Ureter (tissue), 1 donor: ENCODE measurements at regions not wholly inside any gene's neighbourhood (a gene's known extent, or its start where the extent isn't known, plus 50 kb on each side); places are given as distances from the start of the nearest gene placed in this dataset.
"Not testable (repeated sequence)": the region's sequence is repeated elsewhere in the genome, so short reads cannot be mapped to it uniquely, and the experiment has no call there.

Experiments
- DNase-seq: peaks from one replicate; pipeline ENCODE4 v3.0.0-alpha.2; 2020; ENCODE audit warnings: low spot score
- donor health status: DM: yes; HTN: yes; CAD: no.

DNA sequence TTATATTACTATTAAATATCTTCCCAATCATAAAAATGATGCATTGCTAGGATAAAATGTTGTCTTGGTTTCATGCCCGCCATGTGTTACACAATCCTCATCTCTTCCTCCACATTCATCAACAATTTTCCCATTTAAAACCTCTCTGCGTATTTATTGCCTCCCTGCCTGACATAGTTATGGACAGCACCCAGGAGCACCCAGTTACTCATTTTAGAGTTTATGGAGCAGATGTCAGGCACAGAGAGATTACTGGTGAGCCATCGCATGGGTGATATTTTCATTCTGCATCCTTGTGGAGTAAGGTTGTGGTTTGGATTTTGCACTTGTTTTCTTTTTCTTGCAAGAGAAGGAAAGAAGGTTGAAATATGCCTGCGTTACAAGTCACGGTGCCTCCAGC is 116.7 kb upstream of the NPAS2 start:
- DNase-seq = no peak

DNA sequence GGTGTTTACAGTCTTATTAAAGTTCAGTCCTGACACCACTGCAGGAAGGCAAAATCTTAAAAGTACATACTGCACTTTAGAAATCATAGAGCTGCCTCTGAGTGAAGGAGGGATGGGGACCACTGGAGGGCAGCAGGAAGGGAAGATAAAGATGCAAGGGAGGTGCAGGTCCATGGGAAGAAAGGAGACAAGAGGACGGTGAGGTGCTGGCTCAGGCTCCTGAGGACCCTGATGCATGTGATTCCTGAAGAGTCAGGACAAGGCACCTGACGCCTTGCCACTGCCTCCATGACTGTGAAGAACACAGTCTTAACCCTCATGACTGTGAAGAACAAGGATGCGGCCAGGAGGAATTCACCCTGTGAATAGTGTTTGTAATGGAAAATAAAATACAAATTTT is 116.2 kb upstream of the NPAS2 start:
- DNase-seq = no peak

DNA sequence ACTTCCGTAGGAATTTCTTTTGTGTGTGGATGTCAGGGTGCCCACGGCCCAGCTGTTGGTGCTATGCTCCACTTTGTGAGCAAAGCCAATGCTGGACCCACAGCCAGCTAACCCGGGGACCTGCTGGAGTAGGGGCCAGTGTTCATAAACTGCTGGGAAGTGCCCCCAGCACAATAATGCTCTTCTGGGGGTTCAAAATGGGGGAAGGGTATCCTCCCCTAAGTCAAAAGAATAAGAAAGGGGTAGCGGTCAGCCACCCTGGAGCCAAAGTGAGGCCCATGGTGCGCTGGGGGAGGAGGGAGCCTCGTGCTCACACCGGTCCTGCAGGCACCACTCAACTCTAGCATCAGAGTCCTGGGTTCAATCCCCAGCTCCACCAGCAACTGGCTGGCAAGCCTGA is 115.8 kb upstream of the NPAS2 start:
- DNase-seq = no peak

DNA sequence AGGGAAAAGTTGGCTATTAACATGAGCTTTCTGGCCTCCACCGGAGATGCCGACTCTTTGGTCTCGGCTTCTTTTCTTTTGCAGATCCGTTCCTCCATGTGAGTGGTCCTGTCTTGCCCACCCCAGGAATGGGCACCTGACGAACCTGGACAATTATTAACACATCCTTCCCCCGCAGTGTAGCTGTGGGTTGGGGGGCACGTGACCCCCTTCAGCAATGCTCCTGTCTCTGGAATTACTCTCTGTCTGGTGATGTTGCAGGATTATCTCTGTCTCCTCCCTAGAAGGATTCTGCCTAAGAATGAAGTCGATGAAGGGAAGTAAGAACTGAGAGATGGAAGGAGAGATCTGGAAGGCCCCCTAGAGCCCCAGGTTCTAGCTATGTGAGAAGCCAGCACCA is 115.2 kb upstream of the NPAS2 start:
- no peak for DNase-seq

DNA sequence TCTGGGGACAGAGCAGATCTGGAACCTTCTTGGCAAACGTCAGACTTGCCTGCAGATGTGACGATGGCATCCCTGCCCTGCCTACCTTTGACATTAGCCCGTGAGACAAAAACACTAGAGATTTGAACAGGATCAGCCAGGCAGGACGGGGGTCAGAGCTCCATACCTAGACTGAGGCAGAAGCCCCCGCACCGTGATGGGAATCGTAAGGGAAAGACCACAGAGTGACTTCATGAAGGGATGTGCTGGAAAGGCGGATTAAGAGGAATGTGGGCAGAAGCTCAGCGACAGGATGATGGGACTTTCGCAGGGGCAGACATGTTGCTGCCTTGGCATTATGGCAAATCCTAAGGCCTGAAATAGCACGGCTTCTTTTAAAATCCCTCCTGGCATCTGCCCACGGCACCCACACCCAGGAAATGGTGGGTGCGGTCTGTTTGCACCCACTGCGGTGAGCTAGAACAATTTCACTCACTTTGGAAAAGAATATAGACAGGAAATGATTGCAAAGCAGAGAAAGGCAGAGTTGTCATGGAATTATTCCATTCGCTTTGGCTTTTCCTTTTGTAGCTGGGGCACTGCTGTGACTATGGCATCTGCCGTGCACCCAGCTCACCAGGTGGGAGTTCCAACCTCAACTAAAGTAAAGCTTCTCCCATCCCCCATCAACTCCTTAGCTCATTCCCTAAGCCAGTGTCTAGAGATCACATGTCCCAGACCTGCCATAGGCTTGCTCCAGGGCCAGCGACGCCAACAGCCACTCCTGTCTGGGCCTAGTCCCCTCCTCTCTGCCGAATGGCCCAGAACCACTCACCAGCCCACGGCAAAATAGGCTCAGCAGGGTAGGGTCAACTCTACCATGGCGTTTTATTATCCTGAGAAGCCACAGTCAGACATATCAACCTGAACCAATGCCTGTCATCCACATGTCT is 112.7 kb upstream of the NPAS2 start:
- no peak for DNase-seq

DNA sequence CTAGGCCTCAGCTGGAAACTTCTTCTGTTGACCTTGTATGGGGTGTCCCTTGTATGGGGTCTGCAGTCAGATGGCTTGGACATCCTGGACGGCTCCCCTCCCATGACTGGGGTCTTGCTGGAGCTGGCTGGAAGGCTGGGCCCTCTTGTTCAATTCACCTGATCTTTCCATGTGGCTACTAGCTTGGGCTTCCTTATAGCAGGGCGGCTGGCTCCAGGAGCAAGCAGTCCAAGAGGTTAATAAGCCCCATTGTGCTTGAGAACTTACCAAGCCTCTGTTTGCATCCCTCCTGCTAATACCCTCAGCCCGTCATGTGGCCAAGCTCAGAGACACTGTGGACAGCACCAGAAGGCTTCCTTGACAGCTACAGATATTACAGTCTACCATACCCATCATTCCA is 111.6 kb upstream of the NPAS2 start:
- no peak for DNase-seq

DNA sequence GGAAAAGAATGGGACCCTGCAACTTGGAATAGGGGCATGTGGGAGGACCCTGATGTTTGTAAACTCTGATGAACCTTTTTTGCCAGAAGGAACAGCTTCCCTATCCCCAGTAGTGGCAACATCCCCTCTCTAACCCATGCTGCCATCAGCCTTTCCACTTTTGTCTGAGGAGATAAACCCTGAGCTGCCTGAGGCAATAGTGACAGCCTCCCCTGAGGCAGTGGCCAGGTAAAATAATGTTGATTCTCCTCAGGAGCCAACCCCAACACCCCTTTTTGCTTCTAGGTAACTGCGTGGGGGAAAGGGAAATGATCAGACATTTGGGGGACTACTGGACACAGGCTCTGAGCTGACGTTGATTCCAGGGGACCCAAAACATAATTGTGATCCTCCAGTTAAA is 106.8 kb upstream of the NPAS2 start:
- no peak for DNase-seq

DNA sequence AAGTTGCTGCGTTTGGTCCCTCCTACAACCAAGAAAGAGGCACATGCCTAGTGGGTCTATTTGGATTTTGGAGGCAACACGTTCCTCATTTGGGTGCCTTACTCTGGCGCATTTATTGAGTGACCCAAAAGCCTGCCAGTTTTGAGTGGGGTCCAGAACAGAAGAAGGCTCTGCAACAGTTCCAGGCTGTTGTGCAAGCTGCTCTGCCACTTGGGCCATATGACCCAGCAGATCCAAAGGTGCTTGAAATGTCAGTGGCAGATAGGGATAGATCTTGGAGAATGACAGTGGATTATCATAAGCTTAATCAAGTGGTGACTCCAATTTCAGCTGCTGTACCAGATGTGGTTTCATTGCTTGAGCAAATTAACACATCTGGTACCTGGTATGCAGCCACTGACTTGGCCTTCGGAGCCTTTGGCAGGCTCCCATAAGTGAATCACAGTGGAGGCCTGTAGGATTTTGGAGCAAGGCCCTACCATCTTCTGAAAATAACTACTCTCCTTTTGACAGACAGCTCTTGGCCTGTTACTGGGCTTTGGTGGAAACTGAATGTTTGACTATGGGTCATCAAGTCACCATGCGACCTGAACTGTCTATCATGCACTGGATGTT is 105.4 kb upstream of the NPAS2 start:
- not testable (repeated sequence) for DNase-seq

DNA sequence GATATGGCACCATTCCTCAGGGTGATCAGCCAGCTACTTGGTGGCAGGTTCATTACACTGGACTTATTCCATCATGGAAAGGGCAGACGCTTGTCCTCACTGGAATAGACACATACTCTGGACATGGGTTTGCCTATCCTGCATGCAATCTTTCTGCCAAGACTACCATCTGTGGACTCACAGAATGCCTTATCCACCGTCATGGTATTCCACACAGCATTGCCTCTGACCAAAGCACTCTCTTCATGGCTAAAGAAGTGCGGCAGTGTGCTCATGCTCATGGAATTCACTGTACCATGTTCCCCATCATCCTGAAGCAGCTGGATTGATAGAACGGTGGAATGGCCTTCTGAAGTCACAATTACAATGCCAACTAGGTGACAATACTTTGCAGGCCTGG is 104.1 kb upstream of the NPAS2 start:
- DNase-seq = not testable (repeated sequence)

DNA sequence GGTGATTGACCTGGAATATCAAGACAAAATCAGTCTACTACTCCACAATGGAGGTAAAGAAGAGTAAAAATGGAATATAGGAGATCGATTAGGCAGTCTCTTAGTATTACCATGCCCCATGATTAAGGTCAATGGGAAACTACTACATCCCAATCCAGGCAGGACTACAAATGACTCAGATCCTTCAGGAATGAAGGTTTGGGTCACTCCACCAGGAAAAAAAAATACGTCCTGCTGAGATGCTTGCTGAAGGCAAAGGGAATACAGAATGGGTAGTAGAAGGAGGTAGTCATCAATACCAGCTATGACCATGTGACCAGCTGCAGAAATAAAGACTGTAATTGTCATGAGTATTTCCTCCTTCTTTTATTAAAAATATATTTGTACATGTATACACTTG is 103.4 kb upstream of the NPAS2 start:
- no peak for DNase-seq

DNA sequence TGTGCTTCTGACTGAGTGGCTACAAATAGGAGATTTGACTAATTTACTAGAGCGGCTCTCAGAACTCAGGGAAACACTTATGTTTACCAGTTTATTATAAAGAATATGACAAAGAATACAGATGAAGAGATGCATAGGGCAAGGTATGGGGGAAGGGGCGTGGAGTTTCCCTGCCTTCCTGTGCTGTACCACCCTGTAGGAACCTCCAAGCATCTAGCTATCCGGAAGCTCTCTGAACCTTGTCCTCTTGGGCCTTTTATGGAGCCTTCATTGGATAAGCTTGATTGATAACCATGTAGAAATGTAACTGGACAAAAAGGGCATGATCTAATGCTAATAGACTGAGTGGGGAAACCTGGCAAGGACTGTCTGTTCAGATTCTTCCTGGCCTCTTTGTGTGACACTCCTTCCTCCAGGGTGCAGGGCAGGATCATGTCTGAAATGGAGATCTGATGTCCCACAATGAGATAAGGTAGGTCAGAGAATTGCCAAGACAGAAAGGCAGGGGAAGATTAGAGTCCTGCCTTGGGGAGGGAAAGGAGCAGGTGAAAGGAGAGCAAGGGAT is 101.8 kb upstream of the NPAS2 start:
- no peak for DNase-seq

DNA sequence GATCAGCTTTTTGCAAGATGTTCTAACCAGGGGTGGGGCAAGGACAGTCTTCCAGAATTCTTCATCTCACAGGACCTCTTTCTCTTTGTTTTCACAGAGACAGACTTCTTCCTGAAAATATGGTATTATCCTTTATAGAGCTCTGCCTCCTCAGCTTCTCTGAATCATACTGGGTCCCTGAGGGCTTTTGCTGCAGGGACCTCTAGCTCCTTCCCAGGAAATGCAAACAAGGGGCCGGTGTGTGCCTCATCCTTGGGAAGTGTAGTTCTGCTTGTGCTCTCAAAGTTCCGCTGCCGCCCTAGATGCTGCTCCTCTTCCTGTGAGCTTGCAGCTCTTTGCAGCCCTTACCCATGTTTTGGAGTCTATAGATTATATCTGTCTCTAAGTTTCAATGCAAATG is 99.5 kb upstream of the NPAS2 start:
- no peak for DNase-seq

DNA sequence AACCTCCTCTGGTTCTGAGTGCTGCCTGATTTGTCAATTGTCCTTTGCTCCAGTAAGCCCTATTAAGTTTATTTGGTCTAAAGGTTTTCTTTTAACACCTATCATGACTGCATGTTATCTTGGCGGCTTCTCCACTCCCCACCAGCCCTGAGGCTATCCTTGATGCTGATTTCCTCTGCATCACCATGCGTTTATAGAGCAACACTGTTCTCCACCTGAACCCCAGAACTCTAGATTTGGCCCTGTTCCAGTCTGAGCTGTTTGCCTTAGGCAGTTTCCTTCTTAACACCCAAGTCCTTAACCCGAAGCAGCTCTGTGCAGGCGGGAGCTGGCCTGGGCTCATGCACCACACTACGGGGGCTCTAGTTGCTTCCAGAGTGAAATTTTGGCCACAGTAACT is 98.2 kb upstream of the NPAS2 start:
- DNase-seq = no peak

DNA sequence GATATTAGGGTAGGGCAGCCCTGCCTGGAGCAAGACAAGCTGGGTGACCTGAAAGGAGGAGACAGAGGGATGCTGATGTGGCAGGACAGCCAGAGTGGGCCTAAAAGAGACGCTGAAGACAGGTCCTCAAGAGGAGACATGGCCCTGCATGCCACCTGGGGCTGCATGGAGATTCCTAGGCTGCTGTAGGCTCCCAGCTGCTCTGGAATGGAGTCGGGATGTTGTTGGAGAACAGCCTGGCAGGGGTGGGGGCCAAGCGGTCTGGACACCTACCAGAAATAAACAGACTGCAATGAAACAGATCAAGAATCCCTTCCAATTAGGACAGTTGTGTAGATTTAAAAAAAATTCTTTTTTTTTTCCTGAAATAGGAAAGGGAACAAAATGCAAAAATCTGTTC is 97.8 kb upstream of the NPAS2 start:
- DNase-seq = no peak

DNA sequence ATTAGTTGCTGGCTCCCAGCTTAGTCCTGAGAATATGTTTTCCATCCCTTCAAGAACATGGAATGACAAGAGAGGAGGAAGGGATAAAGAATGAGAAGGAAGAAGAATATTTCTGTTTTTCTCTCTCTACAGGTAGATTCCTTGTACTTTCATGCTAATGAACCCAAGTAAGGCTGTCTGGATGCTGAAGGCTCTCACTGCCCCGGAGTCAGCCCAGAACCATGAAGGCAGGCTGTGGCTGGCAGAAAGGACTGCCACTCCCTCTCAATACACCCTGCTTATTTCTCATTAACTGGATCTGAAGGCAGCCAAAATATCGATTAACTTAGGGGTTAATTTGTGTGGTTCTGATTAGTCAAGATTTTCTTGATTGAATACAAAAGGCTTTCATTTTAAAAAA is 93.1 kb upstream of the NPAS2 start:
- DNase-seq = no peak

DNA sequence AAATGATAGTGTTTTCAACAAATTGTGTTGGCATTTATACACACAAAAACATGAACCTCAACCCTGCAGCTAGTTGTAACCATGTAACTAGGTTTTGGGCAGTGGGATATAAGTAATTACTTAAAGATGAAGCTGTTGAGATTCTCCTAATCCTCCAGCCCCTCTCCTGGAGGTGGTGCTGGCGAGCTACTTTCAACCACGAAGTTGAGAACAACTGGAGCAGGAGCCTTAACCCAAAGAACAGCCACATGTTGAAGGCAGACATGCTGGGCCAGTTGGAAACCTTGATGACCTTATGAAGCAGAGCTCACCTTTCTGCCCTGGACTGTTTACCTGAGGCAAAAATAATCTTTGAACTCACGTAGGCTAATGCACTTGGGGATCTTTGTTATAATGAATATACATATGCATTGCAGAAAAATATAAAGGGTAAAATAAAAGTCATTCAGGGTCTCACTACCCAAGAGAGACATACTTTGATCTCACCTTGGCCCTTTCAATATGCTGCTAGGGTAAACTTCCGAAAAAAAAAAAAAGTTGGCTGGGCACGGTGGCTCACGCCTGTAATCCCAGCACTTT is 89.6 kb upstream of the NPAS2 start:
- DNase-seq = peak; percentile 60

DNA sequence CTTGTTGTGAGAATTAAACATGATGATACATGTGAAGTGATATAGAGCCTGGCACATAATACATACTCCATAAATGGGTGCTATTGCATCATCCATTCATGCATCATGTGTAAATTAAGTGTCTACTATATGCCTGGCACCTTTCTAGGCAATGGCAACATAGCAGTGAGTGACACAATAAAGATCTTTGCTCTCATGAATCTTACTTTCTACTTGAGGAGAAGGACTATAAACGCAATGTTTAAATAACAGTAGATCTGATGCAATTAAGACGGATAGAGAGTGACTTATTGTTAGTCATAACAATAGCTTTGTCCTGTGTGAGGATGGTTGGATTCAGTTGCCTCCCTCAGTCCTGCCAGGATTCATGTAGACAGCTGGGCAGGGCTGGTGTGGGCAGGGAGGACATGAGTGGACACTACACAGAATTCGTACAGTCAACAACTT is 88.4 kb upstream of the NPAS2 start:
- DNase-seq = no peak

DNA sequence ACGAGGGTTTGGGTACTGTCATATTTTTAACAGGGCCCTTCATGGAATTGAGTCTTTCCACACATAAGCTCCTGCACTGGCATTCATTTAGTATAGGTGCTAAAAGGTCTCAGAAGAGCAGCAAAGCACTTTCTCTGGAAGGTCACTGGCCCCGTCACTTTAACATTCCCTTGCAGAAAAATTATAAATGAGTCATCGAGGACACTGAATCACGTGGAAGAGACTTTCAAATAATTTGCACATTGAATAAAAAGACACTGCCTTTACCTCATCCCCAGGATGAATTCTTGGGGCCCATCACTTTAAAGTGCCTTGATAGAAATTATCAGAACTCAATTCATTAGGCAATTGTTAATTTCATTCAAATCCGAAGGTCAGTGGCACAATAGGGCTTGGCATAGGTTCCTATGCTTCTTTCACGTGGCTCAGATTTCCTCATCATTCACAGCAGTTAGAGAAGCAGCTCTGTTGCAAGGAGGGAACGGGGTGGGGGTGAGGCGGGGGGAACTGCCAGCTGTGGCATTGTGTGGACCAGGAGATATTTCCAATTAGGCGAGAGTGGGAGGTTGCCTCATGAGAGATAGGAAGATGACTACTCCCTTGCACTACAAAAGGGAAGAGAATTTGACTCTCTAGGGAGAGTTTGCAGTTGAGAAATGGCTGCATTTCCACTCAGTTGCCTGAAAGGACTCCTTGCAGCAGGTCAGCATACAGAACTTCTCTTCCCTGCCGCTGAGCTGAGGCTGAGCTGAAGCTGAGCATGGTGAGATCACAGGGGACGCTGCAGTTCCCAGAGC is 86.3 kb upstream of the NPAS2 start:
- DNase-seq = no peak

DNA sequence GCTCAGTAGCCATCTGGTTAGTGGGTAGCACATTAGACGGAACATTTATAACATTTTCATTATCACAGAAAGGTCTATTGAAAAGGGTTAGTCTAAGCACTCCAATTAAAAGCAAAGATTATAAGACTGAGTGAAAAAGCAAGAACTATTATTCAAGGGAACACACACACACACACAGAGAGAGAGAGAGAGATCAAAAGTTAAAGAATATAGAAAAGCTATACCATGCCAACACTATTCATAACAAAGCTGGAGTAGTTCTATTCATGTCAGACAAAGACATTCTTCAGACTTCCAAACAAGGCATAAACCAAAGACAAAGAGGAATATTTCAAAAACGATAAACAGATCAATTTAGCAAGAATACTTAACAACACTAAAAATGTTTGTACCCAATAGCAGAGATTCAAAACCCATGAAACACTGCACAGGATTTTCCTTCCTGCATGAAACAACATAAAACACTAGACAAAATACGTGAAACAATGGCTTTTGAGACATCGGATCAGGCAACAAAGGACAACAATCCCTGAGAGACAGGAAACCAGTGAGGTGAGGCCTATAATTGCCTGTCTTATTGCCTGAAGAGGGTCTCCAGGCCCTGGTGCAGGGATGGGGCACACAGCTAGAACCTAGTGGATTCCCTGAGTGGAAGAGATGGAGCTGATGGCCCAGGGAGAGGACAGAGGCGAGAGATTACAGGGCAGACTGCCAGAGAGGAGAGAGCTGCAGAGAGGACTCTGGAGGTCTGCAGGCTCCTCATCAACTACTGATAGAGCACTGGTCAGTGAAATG is 83.6 kb upstream of the NPAS2 start:
- DNase-seq = peak; percentile 14

DNA sequence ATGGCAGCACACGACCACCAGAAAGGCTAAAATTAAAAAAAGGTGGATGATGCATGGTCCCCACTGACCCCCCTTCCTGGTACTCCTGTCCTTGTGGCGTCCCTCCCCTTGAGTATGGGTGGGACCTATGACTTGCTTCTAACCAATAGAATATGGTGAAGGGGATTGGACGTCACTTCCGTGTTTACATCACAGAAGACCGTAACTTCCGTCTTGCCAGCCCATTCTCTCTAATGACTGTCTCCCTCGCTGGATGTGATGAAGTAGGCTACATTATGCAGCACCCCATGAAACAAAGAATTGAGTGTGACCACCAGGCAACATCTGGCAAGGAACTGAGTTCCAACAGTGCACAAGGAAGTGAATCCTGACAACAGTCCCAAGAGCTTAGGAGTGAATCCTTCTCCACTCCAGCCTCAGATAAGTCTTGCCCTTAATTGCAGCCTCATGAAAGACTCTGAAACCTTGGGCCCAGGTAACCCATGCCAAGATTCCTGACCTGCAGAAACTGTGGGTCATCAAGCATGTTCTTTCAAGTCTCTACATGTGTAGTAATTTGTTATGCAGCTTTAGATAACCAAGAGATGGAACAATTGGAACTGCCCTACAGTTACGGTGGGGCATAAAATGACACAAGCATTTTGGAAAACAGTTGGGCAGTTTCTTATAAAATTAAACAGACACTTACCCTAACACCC is 80.1 kb upstream of the NPAS2 start:
- peak; percentile 30 for DNase-seq
